ENCODE measurements at regions not wholly inside any gene's neighbourhood (a gene's known extent, or its start where the extent isn't known, plus 50 kb on each side); places are given as distances from the start of the nearest gene placed in this dataset.

DNA sequence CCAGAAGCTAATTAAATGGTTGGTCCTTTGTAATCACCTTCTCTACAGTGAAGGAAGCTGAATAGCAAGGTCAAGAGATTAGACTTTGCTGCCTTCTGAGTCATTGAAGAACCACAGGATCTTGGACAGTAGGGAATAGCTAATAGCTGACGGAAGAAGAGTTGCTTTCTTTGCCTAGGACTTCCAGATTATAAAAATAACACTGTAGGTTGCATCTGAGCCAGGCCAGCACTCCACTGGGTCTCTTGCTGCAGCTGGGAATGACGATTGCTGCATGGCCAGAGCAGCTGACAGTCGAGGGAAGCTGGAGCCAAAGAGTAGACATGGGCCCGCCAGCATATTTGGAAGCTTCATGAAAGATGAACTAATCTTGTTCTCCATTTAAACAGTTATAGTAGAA is 81.5 kb upstream of the KCNMB2 start:
- Histone ChIP-seq H3K4me3 (no peak overlapping the region), H3K27me3 (no peaks in the 10 kb centered on the region), H3K36me3 (no peaks in the 10 kb centered on the region), H3K9me3 (no peaks in the 10 kb centered on the region), H3K4me1 (peaks cover 4 to 7% of the 10 kb centered on the region in 2 donors), H3K27ac (no peak overlapping the region)
- TF ChIP-seq, protein P1, sequence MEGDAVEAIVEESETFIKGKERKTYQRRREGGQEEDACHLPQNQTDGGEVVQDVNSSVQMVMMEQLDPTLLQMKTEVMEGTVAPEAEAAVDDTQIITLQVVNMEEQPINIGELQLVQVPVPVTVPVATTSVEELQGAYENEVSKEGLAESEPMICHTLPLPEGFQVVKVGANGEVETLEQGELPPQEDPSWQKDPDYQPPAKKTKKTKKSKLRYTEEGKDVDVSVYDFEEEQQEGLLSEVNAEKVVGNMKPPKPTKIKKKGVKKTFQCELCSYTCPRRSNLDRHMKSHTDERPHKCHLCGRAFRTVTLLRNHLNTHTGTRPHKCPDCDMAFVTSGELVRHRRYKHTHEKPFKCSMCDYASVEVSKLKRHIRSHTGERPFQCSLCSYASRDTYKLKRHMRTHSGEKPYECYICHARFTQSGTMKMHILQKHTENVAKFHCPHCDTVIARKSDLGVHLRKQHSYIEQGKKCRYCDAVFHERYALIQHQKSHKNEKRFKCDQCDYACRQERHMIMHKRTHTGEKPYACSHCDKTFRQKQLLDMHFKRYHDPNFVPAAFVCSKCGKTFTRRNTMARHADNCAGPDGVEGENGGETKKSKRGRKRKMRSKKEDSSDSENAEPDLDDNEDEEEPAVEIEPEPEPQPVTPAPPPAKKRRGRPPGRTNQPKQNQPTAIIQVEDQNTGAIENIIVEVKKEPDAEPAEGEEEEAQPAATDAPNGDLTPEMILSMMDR (IDR thresholded peaks at IDR 0.05) = no peak
- intact Hi-C loops (cut with DNase I) = no loop called here
- no peak for DNase-seq (ENCODE audit: low spot score in 2 of 2)

DNA sequence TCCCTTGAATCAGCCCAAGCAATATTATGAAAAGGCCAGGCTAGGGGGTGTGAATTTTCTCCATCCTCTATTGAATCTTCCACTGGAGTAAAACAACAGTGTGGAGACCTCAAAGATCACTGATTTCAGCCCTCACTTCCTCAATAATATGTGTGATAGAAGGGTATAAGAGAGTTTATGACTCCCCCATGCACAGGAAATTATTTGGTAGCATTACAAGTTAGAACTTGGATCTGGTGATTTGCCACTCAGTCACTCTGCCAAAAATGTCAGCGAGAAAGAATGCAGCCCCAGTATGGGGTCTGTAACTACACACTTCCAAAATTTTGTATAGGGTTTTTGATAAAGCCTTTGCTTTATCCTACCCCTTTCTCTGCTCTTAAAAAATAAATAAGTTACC is 81.0 kb upstream of the KCNMB2 start:
- Histone ChIP-seq H3K36me3 (no peaks in the 10 kb centered on the region), H3K4me1 (peaks cover 4 to 7% of the 10 kb centered on the region in 2 donors), H3K9me3 (no peaks in the 10 kb centered on the region), H3K27ac (no peak overlapping the region), H3K4me3 (no peak overlapping the region), H3K27me3 (no peaks in the 10 kb centered on the region)
- intact Hi-C loops (cut with DNase I) = no loop called here
- DNase-seq (ENCODE audit: low spot score in 2 of 2) = no peak
- TF ChIP-seq, protein P1 (IDR thresholded peaks at IDR 0.05) = no peak

DNA sequence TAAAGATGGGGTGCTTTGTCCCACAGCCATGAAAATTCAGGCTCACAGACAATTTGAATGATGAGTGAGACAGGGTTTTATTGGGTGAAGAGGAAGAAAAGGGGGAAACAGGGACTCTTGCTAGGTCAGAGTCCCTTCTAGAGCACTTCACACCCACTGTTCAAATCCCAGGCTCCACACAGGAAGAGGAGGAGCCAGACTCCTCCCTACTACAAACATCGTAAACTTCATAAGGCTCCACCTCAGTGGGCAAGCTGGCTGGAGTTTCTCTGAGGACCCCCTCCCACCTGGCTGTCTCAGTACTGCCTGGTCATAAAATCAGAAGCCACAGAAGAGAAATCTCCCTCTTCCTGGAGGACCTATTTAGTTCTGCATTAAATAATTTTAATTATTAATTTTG is 80.3 kb upstream of the KCNMB2 start:
- intact Hi-C loops (cut with DNase I) = no loop called here

DNA sequence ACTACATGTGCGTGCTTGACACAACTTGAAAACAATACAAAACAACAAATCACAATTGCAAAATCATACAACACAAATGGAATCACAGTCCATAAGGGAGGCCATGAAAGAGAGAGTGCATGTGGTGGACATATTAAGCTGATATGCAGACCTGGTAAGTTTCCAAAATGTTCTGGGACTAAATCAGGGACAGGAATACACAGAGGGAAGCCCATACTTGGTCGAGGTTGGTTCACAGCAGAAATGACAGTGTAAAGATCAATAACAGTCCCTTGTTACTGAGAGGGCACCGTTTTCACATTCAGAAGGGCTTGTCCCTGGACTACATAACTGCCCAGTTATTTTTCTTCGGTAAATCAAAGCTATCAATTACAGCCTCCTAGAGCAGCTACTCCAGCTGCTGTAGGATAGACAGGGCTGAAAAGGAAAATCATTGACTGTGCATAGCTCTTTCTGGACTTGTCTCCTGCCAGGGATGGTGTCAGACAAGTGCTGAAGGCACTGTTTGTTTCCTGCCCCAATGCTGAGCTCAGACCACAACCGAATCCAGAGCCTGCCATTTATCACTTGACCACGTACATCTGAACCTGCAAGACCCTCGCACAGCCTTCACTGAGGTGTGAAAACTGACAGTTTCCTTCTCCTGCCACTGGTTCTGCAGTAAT is 79.5 kb upstream of the KCNMB2 start:
- H3K27me3 ChIP-seq = no peaks in the 10 kb centered on the region
- no peaks in the 10 kb centered on the region for H3K9me3 ChIP-seq
- intact Hi-C loops (cut with DNase I) = no loop called here
- H3K4me3 ChIP-seq = no peak overlapping the region
- no peak overlapping the region for H3K27ac ChIP-seq
- TF ChIP-seq, protein P1 (IDR thresholded peaks at IDR 0.05) = no peak
- H3K36me3 ChIP-seq = no peaks in the 10 kb centered on the region
- peaks cover 4 to 7% of the 10 kb centered on the region in 2 donors for H3K4me1 ChIP-seq
- DNase-seq (ENCODE audit: low spot score in 2 of 2) = no peak

More for the DNA sequence above, 80.3 kb upstream of the KCNMB2 start:
- no peaks in the 10 kb centered on the region for H3K36me3 ChIP-seq
- no peak overlapping the region for H3K27ac ChIP-seq
- no peaks in the 10 kb centered on the region for H3K9me3 ChIP-seq
- DNase-seq (ENCODE audit: low spot score in 2 of 2) = no peak
- TF ChIP-seq, protein P1 (IDR thresholded peaks at IDR 0.05) = no peak
- no peak overlapping the region for H3K4me3 ChIP-seq
- H3K27me3 ChIP-seq = no peaks in the 10 kb centered on the region
- H3K4me1 ChIP-seq = peaks cover 4 to 7% of the 10 kb centered on the region in 2 donors

DNA sequence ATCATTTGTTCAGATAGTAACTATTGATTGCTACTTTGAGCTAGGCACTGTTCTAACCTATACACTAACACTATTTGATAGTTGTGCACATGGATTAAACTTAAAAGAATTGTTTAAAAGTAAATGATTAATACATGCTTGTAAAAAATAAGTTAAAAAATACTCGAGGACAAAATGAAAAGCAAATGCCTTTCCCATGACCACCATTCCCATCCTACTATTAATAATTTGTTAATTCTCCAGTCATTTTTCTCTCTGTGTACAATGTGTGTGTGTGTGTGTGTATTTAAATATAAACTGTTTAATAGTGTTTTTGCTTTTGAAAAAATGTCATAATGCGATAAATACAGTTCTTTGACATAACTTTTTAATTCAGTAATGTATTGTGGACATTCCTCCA is 78.7 kb upstream of the KCNMB2 start:
- Histone ChIP-seq H3K36me3 (no peaks in the 10 kb centered on the region), H3K9me3 (no peaks in the 10 kb centered on the region), H3K4me3 (no peak overlapping the region), H3K27ac (no peak overlapping the region), H3K27me3 (no peaks in the 10 kb centered on the region), H3K4me1 (peaks cover 4 to 7% of the 10 kb centered on the region in 2 donors)
- TF ChIP-seq, protein P1 (IDR thresholded peaks at IDR 0.05) = no peak
- DNase-seq (ENCODE audit: low spot score in 2 of 2) = no peak
- intact Hi-C loops (cut with DNase I) = no loop called here

Measured in ascending aorta (tissue), 2 donors.